Nephron (organoid): ENCODE measurements at regions not wholly inside any gene's neighbourhood (a gene's known extent, or its start where the extent isn't known, plus 50 kb on each side); places are given as distances from the start of the nearest gene placed in this dataset.

Experiments used
- H3K27ac Mint-ChIP-seq, 3 experiments: 2 replicates each; pipeline ENCODE4 v1.8.0; 2020; ENCODE audit warnings: mixed read lengths in 3 of 3, mild to moderate bottlenecking in 2 of 3, moderate library complexity in 1 of 3
- H3K27me3 Mint-ChIP-seq: 2 replicates; pipeline ENCODE4 v1.8.0; 2021; ENCODE audit warnings: low read depth, mild to moderate bottlenecking, moderate library complexity, mixed read lengths
- H3K36me3 Mint-ChIP-seq: 2 replicates; pipeline ENCODE4 v1.8.0; 2020; ENCODE audit warnings: low read depth, mixed read lengths
- H3K4me1 Mint-ChIP-seq: 2 replicates; pipeline ENCODE4 v1.8.0; 2020; ENCODE audit warnings: mixed read lengths
- H3K4me3 Mint-ChIP-seq, 3 experiments: 2 replicates each; pipeline ENCODE4 v1.8.0; 2020; ENCODE audit warnings: mild to moderate bottlenecking in 3 of 3, mixed read lengths in 3 of 3, moderate library complexity in 2 of 3
- H3K9me3 Mint-ChIP-seq: 2 replicates; pipeline ENCODE4 v1.8.0; 2020; ENCODE audit warnings: mixed read lengths
- CTCF ChIP-seq, 3 experiments: fragments of 200-600 bp; sonication (generic); IDR thresholded peaks; one replicate each; pipeline ENCODE4 v1.5.0; 2021; ENCODE audit warnings: antibody characterized with exemption in 3 of 3; ENCODE audit not compliant: unreplicated experiment in 3 of 3

GRCh38 chr20:21570285-21570992 is 56.6 kb upstream of the NKX2-2 start:
- TF ChIP-seq CTCF (IDR thresholded peaks at IDR 0.05; ENCODE audit: unreplicated experiment in 3 of 3) = no peak
- H3K27ac Mint-ChIP-seq = no peak overlapping the region
- H3K9me3 Mint-ChIP-seq = no peaks in the 10 kb centered on the region
- no peaks in the 10 kb centered on the region for H3K4me1 Mint-ChIP-seq
- H3K27me3 Mint-ChIP-seq = peaks cover 55% of the 10 kb centered on the region
- no peaks in the 10 kb centered on the region for H3K36me3 Mint-ChIP-seq
- H3K4me3 Mint-ChIP-seq = no peak overlapping the region

GRCh38 chr20:21569586-21569985 is 55.7 kb upstream of the NKX2-2 start:
- no peaks in the 10 kb centered on the region for H3K36me3 Mint-ChIP-seq
- no peaks in the 10 kb centered on the region for H3K4me1 Mint-ChIP-seq
- H3K27ac Mint-ChIP-seq = no peak overlapping the region
- no peaks in the 10 kb centered on the region for H3K9me3 Mint-ChIP-seq
- H3K27me3 Mint-ChIP-seq = peaks cover 49% of the 10 kb centered on the region
- no peak for TF ChIP-seq CTCF (IDR thresholded peaks at IDR 0.05; ENCODE audit: unreplicated experiment in 3 of 3)
- no peak overlapping the region for H3K4me3 Mint-ChIP-seq

- no peak overlapping the region for H3K4me3 Mint-ChIP-seq
- H3K27ac Mint-ChIP-seq = no peak overlapping the region
- H3K4me1 Mint-ChIP-seq = no peaks in the 10 kb centered on the region
- no peaks in the 10 kb centered on the region for H3K36me3 Mint-ChIP-seq
- no peaks in the 10 kb centered on the region for H3K9me3 Mint-ChIP-seq
- no peak for TF ChIP-seq CTCF (IDR thresholded peaks at IDR 0.05; ENCODE audit: unreplicated experiment in 3 of 3)
- peaks cover 42% of the 10 kb centered on the region for H3K27me3 Mint-ChIP-seq
Measured at GRCh38 chr20:21564127-21564773, 50.4 kb upstream of the NKX2-2 start.
